Caco-2 (cell line): ENCODE measurements at regions not wholly inside any gene's neighbourhood (a gene's known extent, or its start where the extent isn't known, plus 50 kb on each side); places are given as distances from the start of the nearest gene placed in this dataset.

ENCODE experiments used
- BruUV-seq: library from RNA; stranded (reverse); fragments of 400-500 nt; replicated peaks from 2 replicates; lab custom pipeline; 2021; lab: Mats Ljungman, UMichigan
- CTCF ChIA-PET: fragments of 300-600 bp; sonication (Branson Sonifier 250); formaldehyde crosslinking; loops from one replicate; lab custom pipeline; 2022; ENCODE audit warnings: antibody characterized with exemption; lab: Charles Lee
- POLR2A ChIA-PET: fragments of 300-600 bp; sonication (Branson Sonifier 250); formaldehyde crosslinking; loops from one replicate; lab custom pipeline; 2022; ENCODE audit warnings: antibody characterized with exemption; lab: Charles Lee
- DNase-seq, 2 experiments: peaks; one replicate each; pipeline versions ENCODE4 v3.0.0 to v3.0.0-alpha.2; 2020 to 2022
- H3K27me3 ChIP-seq: replicated peaks from 2 replicates; pipeline ENCODE4 v1.6.0; 2011; ENCODE audit warnings: low read length; ENCODE audit not compliant: control insufficient read depth, insufficient read depth
- H3K36me3 ChIP-seq: 2 replicates; pipeline ENCODE4 v1.5.1; 2011; ENCODE audit warnings: low read length; ENCODE audit not compliant: control insufficient read depth, insufficient read depth
- H3K4me1 ChIP-seq: fragments of 250-450 bp; sonication (Bioruptor Pico); 2 replicates; pipeline ENCODE4 v1.5.1; 2020; ENCODE audit warnings: mild to moderate bottlenecking
- H3K4me3 ChIP-seq: 2 replicates; pipeline ENCODE4 v1.5.1; 2011; ENCODE audit warnings: low read depth, mild to moderate bottlenecking, control low read depth, low read length
- H3K9me3 ChIP-seq: fragments of 250-450 bp; sonication (Bioruptor Pico); 2 replicates; pipeline ENCODE4 v1.5.1; 2020; ENCODE audit warnings: mild to moderate bottlenecking, moderate library complexity
- H3K27ac Mint-ChIP-seq: one replicate; pipeline ENCODE4 v1.8.0; 2022; ENCODE audit warnings: mixed read lengths; ENCODE audit not compliant: unreplicated experiment
- H3K27me3 Mint-ChIP-seq: one replicate; pipeline ENCODE4 v1.8.0; 2022; ENCODE audit warnings: mixed read lengths; ENCODE audit not compliant: insufficient read depth, unreplicated experiment
- H3K36me3 Mint-ChIP-seq: one replicate; pipeline ENCODE4 v1.8.0; 2022; ENCODE audit warnings: mild to moderate bottlenecking, mixed read lengths; ENCODE audit not compliant: insufficient read depth, unreplicated experiment
- H3K4me1 Mint-ChIP-seq: one replicate; pipeline ENCODE4 v1.8.0; 2022; ENCODE audit warnings: low read depth, mixed read lengths; ENCODE audit not compliant: unreplicated experiment
- H3K4me3 Mint-ChIP-seq: one replicate; pipeline ENCODE4 v1.8.0; 2022; ENCODE audit warnings: mild to moderate bottlenecking, moderate library complexity, mixed read lengths; ENCODE audit not compliant: unreplicated experiment
- H3K9me3 Mint-ChIP-seq: one replicate; pipeline ENCODE4 v1.8.0; 2022; ENCODE audit warnings: mixed read lengths; ENCODE audit not compliant: unreplicated experiment
- CTCF ChIP-seq, 2 experiments: fragments of 200-600 bp in 1 of 2; IDR thresholded peaks; 1 replicate in 1 of 2; 2 replicates in 1 of 2; pipeline versions ENCODE4 v1.5.1 to v1.8.0; 2011 to 2022; ENCODE audit warnings: antibody characterized with exemption in 1 of 2, control low read depth in 1 of 2, inconsistent platforms in 1 of 2, low read depth in 1 of 2, low read length in 1 of 2, mild to moderate bottlenecking in 1 of 2, moderate library complexity in 1 of 2; ENCODE audit not compliant: insufficient read depth in 1 of 2, severe bottlenecking in 1 of 2, unreplicated experiment in 1 of 2
- intact Hi-C: fragments of 100-400 bp; cut with micrococcal nuclease; formaldehyde crosslinking; loops from one replicate; pipeline ENCODE4 v1.10.0; 2022; ENCODE audit not compliant: unreplicated experiment

- POLR2A ChIA-PET: no interaction called here
- H3K4me3 Mint-ChIP-seq: no peak overlapping the region
- Histone ChIP-seq H3K36me3 (no peaks in the 10 kb centered on the region), H3K4me3 (no peak overlapping the region), H3K9me3 (no peaks in the 10 kb centered on the region), H3K27me3 (no peaks in the 10 kb centered on the region), H3K4me1 (no peaks in the 10 kb centered on the region)
- H3K27me3 Mint-ChIP-seq: no peaks in the 10 kb centered on the region
- no peaks in the 10 kb centered on the region for H3K4me1 Mint-ChIP-seq
- no peaks in the 10 kb centered on the region for H3K9me3 Mint-ChIP-seq
- H3K27ac Mint-ChIP-seq: no peak overlapping the region
- BruUV-seq: no TSS peak
- H3K36me3 Mint-ChIP-seq: no peaks in the 10 kb centered on the region
- CTCF ChIA-PET: no interaction called here
- no peak for DNase-seq
- intact Hi-C loops: no loop called here
- no peak for TF ChIP-seq CTCF (IDR thresholded peaks at IDR 0.05; ENCODE audit: insufficient read depth in 1 of 2, low read depth in 1 of 2, low read length in 1 of 2, severe bottlenecking in 1 of 2, unreplicated experiment in 1 of 2)
Measured at GRCh38 chr4:124783847-124784246, 71.3 kb upstream of the ANKRD50 start.

- Mint-ChIP-seq H3K27me3 (no peaks in the 10 kb centered on the region), H3K4me3 (no peak overlapping the region), H3K36me3 (no peaks in the 10 kb centered on the region), H3K9me3 (peaks cover 10% of the 10 kb centered on the region), H3K27ac (no peak overlapping the region), H3K4me1 (no peaks in the 10 kb centered on the region)
- DNase-seq: no peak
- ChIA-PET CTCF (no interaction called here), POLR2A (no interaction called here)
- no peaks in the 10 kb centered on the region for H3K27me3 ChIP-seq
- TF ChIP-seq CTCF (IDR thresholded peaks at IDR 0.05; ENCODE audit: insufficient read depth in 1 of 2, low read depth in 1 of 2, low read length in 1 of 2, severe bottlenecking in 1 of 2, unreplicated experiment in 1 of 2): no peak
- no peaks in the 10 kb centered on the region for H3K4me1 ChIP-seq
- no TSS peak for BruUV-seq
- H3K36me3 ChIP-seq: no peaks in the 10 kb centered on the region
- no peaks in the 10 kb centered on the region for H3K9me3 ChIP-seq
- H3K4me3 ChIP-seq: no peak overlapping the region
- intact Hi-C loops: no loop called here
Measured at GRCh38 chr4:124777007-124777406, 64.5 kb upstream of the ANKRD50 start.

- Histone ChIP-seq H3K9me3 (no peaks in the 10 kb centered on the region), H3K4me1 (no peaks in the 10 kb centered on the region), H3K27me3 (no peaks in the 10 kb centered on the region), H3K4me3 (no peak overlapping the region), H3K36me3 (no peaks in the 10 kb centered on the region)
- Mint-ChIP-seq H3K9me3 (no peaks in the 10 kb centered on the region), H3K36me3 (no peaks in the 10 kb centered on the region), H3K27me3 (no peaks in the 10 kb centered on the region), H3K4me3 (no peak overlapping the region), H3K4me1 (no peaks in the 10 kb centered on the region), H3K27ac (no peak overlapping the region)
- no peak for TF ChIP-seq CTCF (IDR thresholded peaks at IDR 0.05; ENCODE audit: insufficient read depth in 1 of 2, low read depth in 1 of 2, low read length in 1 of 2, severe bottlenecking in 1 of 2, unreplicated experiment in 1 of 2)
- intact Hi-C loops: no loop called here
- no peak for DNase-seq
- CTCF ChIA-PET: no interaction called here
- POLR2A ChIA-PET: no interaction called here
- no TSS peak for BruUV-seq
Measured at GRCh38 chr4:124768596-124769365, 56.2 kb upstream of the ANKRD50 start.
